ENCODE measurements at regions not wholly inside any gene's neighbourhood (a gene's known extent, or its start where the extent isn't known, plus 50 kb on each side); places are given as distances from the start of the nearest gene placed in this dataset.

GRCh38 chr2:58572731-58573130 lies 331.6 kb upstream of the FANCL start:
- no peak overlapping the region for H3K27ac ChIP-seq (ENCODE audit: low read depth in 1 of 2, low read length in 2 of 2)
- Mint-ChIP-seq H3K9me3 (no peaks in the 10 kb centered on the region), H3K27me3 (no peaks in the 10 kb centered on the region), H3K4me1 (ENCODE audit: low read depth) (no peaks in the 10 kb centered on the region), H3K4me3 (no peak overlapping the region), H3K27ac (no peak overlapping the region), H3K36me3 (ENCODE audit: low read depth) (no peaks in the 10 kb centered on the region)
- no peak for DNase-seq
- CTCF ChIA-PET: no interaction called here
- no peaks in the 10 kb centered on the region for H3K27me3 ChIP-seq (ENCODE audit: control insufficient read depth in 1 of 2, insufficient read depth in 2 of 2, low read length in 2 of 2)
- no peaks in the 10 kb centered on the region for H3K36me3 ChIP-seq (ENCODE audit: insufficient read depth, low read length)
- ATAC-seq (ENCODE audit: poor library complexity): no peak
- POLR2A ChIA-PET: no interaction called here
- TF ChIP-seq CTCF (IDR thresholded peaks at IDR 0.05): no peak
- intact Hi-C loops (cut with DNase I, micrococcal nuclease): no loop called here
- H3K4me1 ChIP-seq (ENCODE audit: insufficient read depth, low read length): peaks cover 3% of the 10 kb centered on the region
- no peak overlapping the region for H3K4me3 ChIP-seq (ENCODE audit: low read length)
- H3K9me3 ChIP-seq (ENCODE audit: control insufficient read depth in 1 of 2, insufficient read depth in 1 of 2, low read length in 2 of 2): no peaks in the 10 kb centered on the region

- H3K27ac Mint-ChIP-seq: no peak overlapping the region
- Histone ChIP-seq H3K4me1 (ENCODE audit: insufficient read depth, low read length) (peaks cover 3% of the 10 kb centered on the region), H3K4me3 (ENCODE audit: low read length) (no peak overlapping the region), H3K9me3 (ENCODE audit: control insufficient read depth in 1 of 2, insufficient read depth in 1 of 2, low read length in 2 of 2) (no peaks in the 10 kb centered on the region), H3K27ac (ENCODE audit: low read depth in 1 of 2, low read length in 2 of 2) (no peak overlapping the region), H3K27me3 (ENCODE audit: control insufficient read depth in 1 of 2, insufficient read depth in 2 of 2, low read length in 2 of 2) (no peaks in the 10 kb centered on the region), H3K36me3 (ENCODE audit: insufficient read depth, low read length) (no peaks in the 10 kb centered on the region)
- no peaks in the 10 kb centered on the region for H3K36me3 Mint-ChIP-seq (ENCODE audit: low read depth)
- ChIA-PET CTCF (no interaction called here), POLR2A (no interaction called here)
- intact Hi-C loops (cut with DNase I, micrococcal nuclease): no loop called here
- H3K4me3 Mint-ChIP-seq: no peak overlapping the region
- ATAC-seq (ENCODE audit: poor library complexity) (no peak), DNase-seq (peak in 3 of 14 experiments; percentile 12 to 20 (median 13))
- TF ChIP-seq CTCF (IDR thresholded peaks at IDR 0.05): peak; percentile 24
- no peaks in the 10 kb centered on the region for H3K9me3 Mint-ChIP-seq
- H3K27me3 Mint-ChIP-seq: no peaks in the 10 kb centered on the region
- no peaks in the 10 kb centered on the region for H3K4me1 Mint-ChIP-seq (ENCODE audit: low read depth)
These were observed 330.2 kb upstream of the FANCL start for GRCh38 chr2:58571181-58571852.

- no peak overlapping the region for H3K4me3 ChIP-seq (ENCODE audit: low read length)
- H3K4me1 ChIP-seq (ENCODE audit: insufficient read depth, low read length): peaks cover 3% of the 10 kb centered on the region
- CTCF ChIA-PET: interaction anchor here (1.4 kb wide), 1 partner anchor 24 kb away, joined by 3 read pairs; no protein-coding TSS in a partner anchor
- no peaks in the 10 kb centered on the region for H3K36me3 ChIP-seq (ENCODE audit: insufficient read depth, low read length)
- Mint-ChIP-seq H3K4me1 (ENCODE audit: low read depth) (no peaks in the 10 kb centered on the region), H3K36me3 (ENCODE audit: low read depth) (no peaks in the 10 kb centered on the region), H3K4me3 (no peak overlapping the region), H3K9me3 (no peaks in the 10 kb centered on the region), H3K27ac (no peak overlapping the region), H3K27me3 (no peaks in the 10 kb centered on the region)
- ATAC-seq (ENCODE audit: poor library complexity) (peak; percentile 29), DNase-seq (peak in 1 of 14 experiments; percentile 35)
- POLR2A ChIA-PET: no interaction called here
- intact Hi-C loops (cut with DNase I, micrococcal nuclease): no loop called here
- H3K27ac ChIP-seq (ENCODE audit: low read depth in 1 of 2, low read length in 2 of 2): no peak overlapping the region
- no peaks in the 10 kb centered on the region for H3K9me3 ChIP-seq (ENCODE audit: control insufficient read depth in 1 of 2, insufficient read depth in 1 of 2, low read length in 2 of 2)
- TF ChIP-seq CTCF (IDR thresholded peaks at IDR 0.05): no peak
- H3K27me3 ChIP-seq (ENCODE audit: control insufficient read depth in 1 of 2, insufficient read depth in 2 of 2, low read length in 2 of 2): no peaks in the 10 kb centered on the region
These were observed 328.5 kb upstream of the FANCL start for GRCh38 chr2:58569475-58570185.

All from CD4-positive, alpha-beta T cell (primary cell).